ENCODE measurements at regions not wholly inside any gene's neighbourhood (a gene's known extent, or its start where the extent isn't known, plus 50 kb on each side); places are given as distances from the start of the nearest gene placed in this dataset.
A peak's percentile ranks its signal among the peaks of the same experiment; 100 is the strongest.
"Not testable (repeated sequence)": the region's sequence is repeated elsewhere in the genome, so short reads cannot be mapped to it uniquely, and the experiment has no call there.

DNA sequence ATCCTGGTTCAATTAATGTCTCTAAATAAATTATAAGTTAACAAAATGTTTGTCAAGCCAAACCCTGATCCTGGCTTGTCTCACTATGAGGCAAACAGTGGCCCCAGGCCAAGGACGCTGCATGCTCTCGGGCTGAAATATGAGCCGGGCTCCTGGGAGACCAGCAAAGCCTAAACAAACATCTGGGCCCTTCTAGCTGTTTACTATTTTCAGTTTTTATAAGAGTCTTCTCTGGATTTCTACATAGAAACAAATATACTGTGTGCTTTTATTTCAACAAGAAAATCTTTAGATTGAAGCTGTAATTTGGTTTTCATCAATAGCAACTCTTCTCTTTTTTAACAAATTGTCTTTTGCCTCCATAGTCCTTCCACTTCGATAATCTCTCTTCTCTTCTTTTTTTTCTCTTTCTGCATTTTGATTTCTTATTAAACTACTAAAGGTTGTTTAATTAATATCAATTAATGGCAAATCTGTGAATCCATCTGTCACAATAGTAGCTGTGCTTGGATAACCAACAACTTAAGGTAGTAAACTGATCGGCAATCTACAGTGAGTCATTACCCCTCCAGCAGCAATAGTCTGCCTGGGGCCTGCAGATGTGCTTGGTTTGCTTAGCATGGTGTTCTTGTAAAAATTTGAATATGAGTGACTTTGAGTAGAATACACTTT lies 83.3 kb upstream of the DNAJC1 start:
- DNase-seq (ENCODE audit: low spot score) = peak; percentile 76

DNA sequence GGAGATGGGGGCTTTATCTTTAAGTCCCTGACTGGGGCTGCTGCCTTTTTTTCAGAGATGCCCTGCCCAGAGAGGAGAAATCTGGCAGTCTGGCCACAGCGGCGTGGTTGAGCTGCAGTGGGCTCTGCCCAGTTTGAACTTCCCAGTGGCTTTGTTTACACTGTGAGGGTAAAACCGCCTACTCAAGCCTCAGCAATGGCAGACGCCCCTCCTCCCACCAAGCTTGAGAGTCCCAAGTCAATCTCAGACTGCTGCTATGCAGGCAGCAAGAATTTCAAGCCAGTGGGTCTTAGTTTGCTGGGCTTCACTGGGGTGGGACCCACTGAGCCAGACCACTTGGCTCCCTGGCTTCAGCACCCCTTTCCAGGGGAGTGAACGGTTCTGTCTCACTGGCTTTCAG lies 76.4 kb upstream of the DNAJC1 start:
- not testable (repeated sequence) for DNase-seq (ENCODE audit: low spot score)

DNA sequence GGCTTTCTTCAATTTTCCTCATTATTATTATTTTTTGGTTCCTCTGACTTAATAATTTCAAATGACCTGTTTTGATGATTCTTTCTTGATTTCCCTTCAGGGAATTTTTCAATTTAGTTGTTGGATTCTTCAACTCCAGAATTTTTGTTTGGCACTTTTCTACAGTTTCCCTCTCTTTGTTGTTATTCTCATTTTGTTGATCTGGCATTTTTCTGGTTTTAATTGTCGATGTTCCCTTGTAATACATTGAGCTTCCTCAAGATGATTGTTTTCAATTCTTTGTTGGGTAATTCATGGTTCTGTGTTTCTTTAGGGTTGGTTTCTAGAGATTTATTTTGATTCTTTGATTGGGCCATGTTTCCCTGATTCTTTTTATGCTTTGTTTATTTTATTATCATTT lies 67.8 kb upstream of the DNAJC1 start:
- no peak for DNase-seq (ENCODE audit: low spot score)

DNA sequence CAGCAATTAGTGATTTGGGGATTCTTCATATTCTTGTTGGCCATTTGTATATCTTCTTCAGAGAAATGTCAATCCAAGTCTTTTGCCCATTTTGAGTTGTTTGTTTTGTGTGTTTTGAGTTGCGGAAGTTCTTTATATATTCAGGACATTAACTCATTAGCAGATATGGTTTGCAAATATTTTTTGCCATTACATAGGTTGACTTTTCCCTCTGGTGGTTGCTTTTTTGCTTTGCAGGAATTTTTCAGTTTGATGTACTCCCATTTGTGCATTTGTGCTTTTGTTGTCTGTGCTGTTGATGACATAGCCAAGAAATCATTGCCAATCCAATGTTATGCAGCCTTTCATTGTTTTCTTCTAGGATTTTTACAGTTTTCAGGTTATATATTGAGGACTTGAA lies 63.6 kb upstream of the DNAJC1 start:
- DNase-seq (ENCODE audit: low spot score) = no peak

DNA sequence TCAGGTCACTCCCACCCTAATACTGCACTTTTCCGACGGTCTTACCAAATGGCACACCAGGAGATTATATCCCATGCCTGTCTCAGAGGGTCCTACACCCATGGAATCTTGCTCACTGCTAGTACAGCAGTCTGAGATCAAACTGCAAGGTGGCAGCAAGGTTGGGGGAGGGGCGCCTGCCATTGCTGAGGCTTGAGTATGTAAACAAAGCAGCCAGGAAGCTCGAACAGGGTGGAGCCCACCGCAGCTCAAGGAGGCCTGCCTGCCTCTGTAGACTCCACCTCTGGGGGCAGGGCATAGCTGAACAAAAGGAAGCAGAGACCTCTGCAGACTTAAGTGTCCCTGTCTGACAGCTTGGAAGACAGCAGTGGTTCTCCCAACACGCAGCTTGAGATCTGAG lies 57.5 kb upstream of the DNAJC1 start:
- DNase-seq (ENCODE audit: low spot score) = not testable (repeated sequence)

DNA sequence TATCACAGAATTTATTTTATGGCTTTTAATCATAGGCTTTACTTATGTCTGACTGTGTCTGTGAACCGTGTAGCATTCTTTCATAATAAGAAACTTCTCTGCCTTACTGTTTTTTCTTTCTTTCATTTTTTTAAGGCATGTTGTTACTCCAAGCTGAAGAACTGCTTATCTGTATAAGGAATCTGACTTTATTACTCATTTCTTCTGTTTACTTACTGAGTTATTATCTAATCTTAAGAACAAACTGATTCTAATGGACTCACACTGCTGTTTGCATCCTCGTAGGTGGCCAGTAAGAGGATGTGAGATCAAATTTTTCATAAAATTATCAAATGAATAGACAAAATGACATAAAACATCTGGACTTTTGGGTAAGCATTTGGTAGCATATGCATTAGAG lies 54.7 kb upstream of the DNAJC1 start:
- DNase-seq (ENCODE audit: low spot score) = no peak

DNA sequence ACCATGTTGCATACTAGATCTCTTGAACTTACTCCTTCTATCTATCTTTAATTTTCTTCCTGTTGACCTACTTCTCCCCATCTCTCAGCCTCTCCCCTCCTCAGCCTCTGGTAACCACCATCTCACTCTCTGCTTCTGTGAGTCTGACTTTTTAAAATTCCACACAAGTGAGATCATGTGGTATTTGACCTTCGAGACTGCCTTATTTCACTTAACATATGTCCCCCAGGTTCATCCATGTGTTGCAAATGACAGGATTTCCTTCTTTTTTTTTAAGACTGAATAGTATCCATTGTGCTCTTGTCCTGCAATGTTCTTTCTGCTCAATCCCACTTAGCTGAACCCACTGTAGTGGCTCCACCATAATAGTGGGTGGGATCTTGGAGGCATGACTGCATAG lies 51.4 kb upstream of the DNAJC1 start:
- no peak for DNase-seq (ENCODE audit: low spot score)

Data from mucosa of gallbladder (tissue), 1 donor.